22Rv1 (cell line): ENCODE measurements at regions not wholly inside any gene's neighbourhood (a gene's known extent, or its start where the extent isn't known, plus 50 kb on each side); places are given as distances from the start of the nearest gene placed in this dataset.

Source experiments
- H3K27ac ChIP-seq: fragments of 450-650 bp; 2 replicates; pipeline ENCODE4 v1.5.1; 2017
- CTCF ChIP-seq: fragments of 450-650 bp; IDR thresholded peaks from 2 replicates; pipeline ENCODE4 v1.5.1; 2017; ENCODE audit warnings: mild to moderate bottlenecking
- ZFX ChIP-seq: fragments of 450-650 bp; IDR thresholded peaks from 2 replicates; pipeline ENCODE4 v1.6.1; 2017; ENCODE audit warnings: antibody characterized with exemption, borderline replicate concordance

GRCh38 chr3:8198605-8199004 lies 303.0 kb upstream of the LMCD1 start:
- H3K27ac ChIP-seq = no peak overlapping the region
- TF ChIP-seq CTCF = no peak
- TF ChIP-seq ZFX = no peak

GRCh38 chr3:8200996-8201395 lies 300.6 kb upstream of the LMCD1 start:
- no peak overlapping the region for H3K27ac ChIP-seq
- TF ChIP-seq CTCF (no peak), ZFX (no peak)

GRCh38 chr3:8201886-8202285 lies 299.7 kb upstream of the LMCD1 start:
- TF ChIP-seq CTCF = no peak
- no peak for TF ChIP-seq ZFX
- H3K27ac ChIP-seq = no peak overlapping the region

- TF ChIP-seq CTCF (no peak), ZFX (no peak)
- no peak overlapping the region for H3K27ac ChIP-seq
These were observed 297.3 kb upstream of the LMCD1 start for GRCh38 chr3:8204331-8204730.

- no peak overlapping the region for H3K27ac ChIP-seq
- TF ChIP-seq ZFX = no peak
- TF ChIP-seq CTCF = no peak
These were observed 296.6 kb upstream of the LMCD1 start for GRCh38 chr3:8204853-8205650.

- H3K27ac ChIP-seq = no peak overlapping the region
- TF ChIP-seq CTCF (no peak), ZFX (no peak)
These were observed 295.7 kb upstream of the LMCD1 start for GRCh38 chr3:8205881-8206280.

GRCh38 chr3:8206971-8207617 lies 294.5 kb upstream of the LMCD1 start:
- no peak overlapping the region for H3K27ac ChIP-seq
- TF ChIP-seq CTCF = no peak
- TF ChIP-seq ZFX = no peak
